GM12878 (cell line): ENCODE measurements at regions not wholly inside any gene's neighbourhood (a gene's known extent, or its start where the extent isn't known, plus 50 kb on each side); places are given as distances from the start of the nearest gene placed in this dataset.

Experiments
- ATAC-seq: fragments of 200-7000 bp; cut with Tn5 transposase; 3 replicates; pipeline ENCODE4 v1.9.1; 2020; ENCODE audit warnings: mild to moderate bottlenecking, moderate library complexity
- BruUV-seq: library from RNA; stranded (reverse); fragments of 400-500 nt; replicated peaks from 2 replicates; lab custom pipeline; 2021; lab: Mats Ljungman, UMichigan
- CTCF ChIA-PET: fragments of 300-600 bp; sonication (Branson Sonifier 250); formaldehyde crosslinking; extraction: SDS; loops from one replicate; lab custom pipeline; 2021; ENCODE audit warnings: inconsistent platforms; lab: Yijun Ruan, JAX
- POLR2A ChIA-PET: fragments of 350-600 bp; formaldehyde crosslinking; extraction: SDS; loops from one replicate; lab custom pipeline; 2021; ENCODE audit warnings: inconsistent platforms; lab: Charles Lee
- RAD21 ChIA-PET: fragments of 300-600 bp; sonication (Branson Sonifier 250); formaldehyde crosslinking; loops from one replicate; lab custom pipeline; 2023; ENCODE audit warnings: antibody characterized with exemption; ENCODE audit not compliant: unreplicated experiment; lab: Charles Lee
- SMC1A ChIA-PET: fragments of 300-600 bp; sonication (Branson Sonifier 250); formaldehyde crosslinking; loops from one replicate; lab custom pipeline; 2023; ENCODE audit not compliant: unreplicated experiment, uncharacterized antibody; lab: Charles Lee
- DNase-seq: peaks from one replicate; pipeline ENCODE4 v3.0.0-alpha.2; 2011; ENCODE audit warnings: low read depth, low spot score
- FAIRE-seq: peaks from 3 replicates; lab custom pipeline; 2011; peaks lifted over from hg19 to GRCh38; lab: Jason Lieb, UNC
- H2AFZ ChIP-seq: 2 replicates; pipeline ENCODE4 v1.6.0; 2011; ENCODE audit warnings: low read depth, low read length, control low read depth; ENCODE audit not compliant: control insufficient read depth
- H3K27ac ChIP-seq: 2 replicates; pipeline ENCODE4 v1.5.1; 2011; ENCODE audit warnings: control low read depth; ENCODE audit not compliant: control insufficient read depth, insufficient read depth
- H3K27me3 ChIP-seq, 2 experiments: replicated peaks in 1 of 2; 2 replicates each; pipeline versions ENCODE4 v1.6.0 to v1.6.1; 2011; ENCODE audit warnings: low read length in 1 of 2; ENCODE audit not compliant: control insufficient read depth in 2 of 2, insufficient read depth in 2 of 2
- H3K36me3 ChIP-seq, 2 experiments: 2 replicates each; pipeline ENCODE4 v1.5.1; 2011; ENCODE audit warnings: low read length in 1 of 2; ENCODE audit not compliant: control insufficient read depth in 2 of 2, insufficient read depth in 2 of 2
- H3K4me1 ChIP-seq: 2 replicates; pipeline ENCODE4 v1.6.1; 2011; ENCODE audit warnings: mild to moderate bottlenecking, low read length, moderate library complexity, mixed read lengths; ENCODE audit not compliant: control insufficient read depth, insufficient read depth
- H3K4me2 ChIP-seq: 2 replicates; pipeline ENCODE4 v1.6.0; 2011; ENCODE audit warnings: control low read depth; ENCODE audit not compliant: control insufficient read depth, insufficient read depth
- H3K4me3 ChIP-seq: fragments of 200-600 bp; sonication (generic); 2 replicates; pipeline ENCODE4 v1.5.1; 2016
- H3K79me2 ChIP-seq: 2 replicates; pipeline ENCODE4 v1.6.0; 2011; ENCODE audit warnings: low read length; ENCODE audit not compliant: control insufficient read depth, insufficient read depth
- H3K9ac ChIP-seq: 2 replicates; pipeline ENCODE4 v1.8.0; 2011; ENCODE audit warnings: low read length, control low read depth, mixed read lengths; ENCODE audit not compliant: control insufficient read depth, insufficient read depth
- H3K9me3 ChIP-seq: replicated peaks from 3 replicates; pipeline ENCODE4 v1.5.1; 2011; ENCODE audit warnings: mild to moderate bottlenecking, low read length; ENCODE audit not compliant: control insufficient read depth, insufficient read depth
- H4K20me1 ChIP-seq: 2 replicates; pipeline ENCODE4 v1.6.0; 2011; ENCODE audit not compliant: control insufficient read depth, insufficient read depth
- EP300 ChIP-seq, 2 experiments: fragments of 150-350 bp in 1 of 2; IDR thresholded peaks; 2 replicates each; pipeline ENCODE4 v1.6.1; 2011 to 2012; ENCODE audit warnings: low read depth in 2 of 2, low read length in 2 of 2, borderline replicate concordance in 1 of 2, improper control_type of control experiment in 1 of 2, inconsistent platforms in 1 of 2; ENCODE audit not compliant: control insufficient read depth in 1 of 2
- FOXM1 ChIP-seq: IDR thresholded peaks from 2 replicates; pipeline ENCODE4 v1.6.1; 2012; ENCODE audit warnings: low read depth, mild to moderate bottlenecking, inconsistent platforms, low read length, moderate library complexity
- IKZF1 ChIP-seq: fragments of 450-650 bp; conservative IDR thresholded peaks from 2 replicates; pipeline ENCODE4 v1.6.1; 2017; ENCODE audit warnings: antibody characterized with exemption, mild to moderate bottlenecking
- MYC ChIP-seq: IDR thresholded peaks from 2 replicates; pipeline ENCODE4 v1.6.1; 2011; ENCODE audit warnings: mild to moderate bottlenecking, low read length, moderate library complexity, inconsistent platforms; ENCODE audit not compliant: insufficient read depth, insufficient replicate concordance, insufficient read length, severe bottlenecking
- NFXL1 ChIP-seq: fragments of 450-650 bp; IDR thresholded peaks from 2 replicates; pipeline ENCODE4 v1.6.1; 2017; ENCODE audit warnings: antibody characterized with exemption, mild to moderate bottlenecking, borderline replicate concordance
- NKRF ChIP-seq: fragments of 450-650 bp; conservative IDR thresholded peaks from 2 replicates; pipeline ENCODE4 v1.6.1; 2017; ENCODE audit warnings: mild to moderate bottlenecking, moderate library complexity
- PRDM15 ChIP-seq: fragments of 450-650 bp; formaldehyde crosslinking; IDR thresholded peaks from 2 replicates; pipeline ENCODE4 v1.4.0; 2020; ENCODE audit warnings: mild to moderate bottlenecking, moderate library complexity
- TCF7 ChIP-seq: IDR thresholded peaks from 2 replicates; pipeline ENCODE4 v1.6.1; 2014; ENCODE audit warnings: antibody characterized with exemption, borderline replicate concordance
- in situ Hi-C: fragments of 300-500 bp; cut with MboI; formaldehyde crosslinking; loops from 9 replicates; pipeline ENCODE4 v1.14.3; 2018; ENCODE audit warnings: mixed read lengths
- intact Hi-C: fragments of 100-400 bp; cut with micrococcal nuclease; formaldehyde crosslinking; loops from one replicate; pipeline ENCODE4 v1.14.2; 2022; ENCODE audit not compliant: unreplicated experiment

DNA sequence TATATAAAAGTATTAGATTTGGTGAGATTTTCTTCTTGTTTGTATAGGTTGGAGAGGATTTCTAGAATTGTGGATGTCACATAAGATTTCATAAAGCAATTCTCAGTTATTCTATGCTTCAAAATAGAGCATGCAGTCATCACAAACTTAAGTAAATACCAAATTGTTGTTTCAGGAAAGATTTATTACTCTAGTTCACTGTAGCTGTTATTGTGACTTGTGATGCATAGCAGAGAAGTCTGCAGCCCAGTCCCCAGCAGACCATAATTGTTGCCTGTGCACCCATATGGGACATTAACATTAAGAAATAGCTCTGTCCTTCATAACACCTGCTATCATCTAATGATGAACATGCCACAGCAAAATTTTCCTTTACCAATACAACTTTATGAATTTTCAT, 228.0 kb upstream of the FAM83B start:
- H3K9ac ChIP-seq, result no peak overlapping the region
- no peaks in the 10 kb centered on the region for H4K20me1 ChIP-seq
- no peaks in the 10 kb centered on the region for H3K4me1 ChIP-seq
- ChIA-PET POLR2A (no interaction called here), RAD21 (no interaction called here), SMC1A (no interaction called here), CTCF (no interaction called here)
- FAIRE-seq (no peak), DNase-seq (no peak), ATAC-seq (no peak)
- BruUV-seq, result no TSS peak
- H3K79me2 ChIP-seq, result no peaks in the 10 kb centered on the region
- no peaks in the 10 kb centered on the region for H3K9me3 ChIP-seq
- no peaks in the 10 kb centered on the region for H3K36me3 ChIP-seq
- intact Hi-C loops, result no loop called here
- H3K4me3 ChIP-seq, result no peak overlapping the region
- H3K27ac ChIP-seq, result no peak overlapping the region
- H3K27me3 ChIP-seq, result no peaks in the 10 kb centered on the region
- TF ChIP-seq NFXL1 (no peak), NKRF (no peak), TCF7 (no peak), EP300 (IDR thresholded peaks at IDR 0.05; ENCODE audit: borderline replicate concordance in 1 of 2, control insufficient read depth in 1 of 2, low read depth in 2 of 2, low read length in 2 of 2) (no peak), MYC (no peak), IKZF1 (no peak), FOXM1 (no peak), PRDM15 (no peak)
- H2AFZ ChIP-seq, result no peak overlapping the region
- H3K4me2 ChIP-seq, result no peak overlapping the region
- in situ Hi-C loops, result no loop called here
